ENCODE measurements at regions not wholly inside any gene's neighbourhood (a gene's known extent, or its start where the extent isn't known, plus 50 kb on each side); places are given as distances from the start of the nearest gene placed in this dataset.

DNA sequence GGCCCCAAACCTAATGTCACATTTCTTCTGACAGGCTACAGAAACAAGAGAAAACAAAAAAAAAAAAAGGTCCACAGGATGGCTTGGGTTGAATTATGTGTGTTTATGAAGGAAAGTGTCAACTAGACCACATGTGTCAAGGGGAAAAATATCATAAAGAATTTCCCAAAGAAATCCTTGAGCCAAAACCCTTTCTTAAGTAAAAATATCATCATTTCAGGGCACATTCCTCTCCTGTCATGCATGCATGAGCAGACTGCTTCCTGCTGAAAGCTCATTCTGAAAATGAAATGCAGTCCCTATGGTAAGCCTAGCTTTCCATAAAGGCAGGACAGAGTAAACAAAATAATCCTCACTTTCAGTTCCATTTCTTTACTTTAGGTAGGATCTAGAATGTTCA, 85.7 kb upstream of the RBBP8 start:
- no peak for DNase-seq (ENCODE audit: low read depth)

DNA sequence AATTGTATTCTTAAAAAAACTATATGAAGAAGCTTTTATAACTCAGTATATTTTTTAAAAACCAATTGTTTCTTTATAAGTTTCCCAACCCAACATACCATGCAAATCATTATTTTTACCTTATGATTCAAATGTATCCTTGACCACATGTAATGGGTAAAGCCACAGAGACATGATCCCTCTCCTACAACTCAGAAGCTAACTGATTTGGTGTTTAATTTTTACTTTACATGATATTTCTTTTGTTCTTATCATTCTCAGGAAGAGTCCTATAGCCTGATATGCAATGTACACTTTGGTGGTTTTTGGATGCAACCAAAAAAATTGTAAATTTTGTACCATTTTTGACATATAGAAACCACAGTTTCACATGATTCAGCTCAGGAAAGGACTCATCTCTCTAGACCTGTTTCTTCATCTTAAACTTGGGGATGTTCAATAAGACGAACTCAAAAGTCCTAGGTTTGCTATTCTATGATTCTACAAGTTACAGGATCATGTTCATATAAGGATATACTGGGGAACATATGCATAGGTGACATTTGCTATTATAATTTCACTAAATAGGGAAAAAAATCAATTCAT, 85.2 kb upstream of the RBBP8 start:
- no peak for DNase-seq (ENCODE audit: low read depth)

DNA sequence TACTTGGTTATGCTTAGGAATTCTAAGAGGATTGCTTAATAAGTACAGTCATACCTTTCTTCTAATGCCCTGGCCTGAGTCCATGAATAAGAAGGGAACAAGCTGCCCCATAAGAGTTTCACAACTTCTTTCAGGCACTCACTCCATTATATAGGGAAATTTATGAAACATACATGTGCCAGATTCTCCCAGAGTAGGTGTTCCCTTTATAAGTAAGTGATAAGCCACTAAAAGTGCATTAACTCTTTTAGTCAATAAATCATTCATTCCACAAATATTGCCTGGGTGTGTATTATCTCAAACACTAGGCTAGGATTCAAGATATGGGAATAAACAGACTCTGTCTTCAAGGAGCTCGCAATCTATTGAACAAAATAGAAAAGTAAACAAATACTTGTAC, 84.5 kb upstream of the RBBP8 start:
- DNase-seq (ENCODE audit: low read depth) = no peak

DNA sequence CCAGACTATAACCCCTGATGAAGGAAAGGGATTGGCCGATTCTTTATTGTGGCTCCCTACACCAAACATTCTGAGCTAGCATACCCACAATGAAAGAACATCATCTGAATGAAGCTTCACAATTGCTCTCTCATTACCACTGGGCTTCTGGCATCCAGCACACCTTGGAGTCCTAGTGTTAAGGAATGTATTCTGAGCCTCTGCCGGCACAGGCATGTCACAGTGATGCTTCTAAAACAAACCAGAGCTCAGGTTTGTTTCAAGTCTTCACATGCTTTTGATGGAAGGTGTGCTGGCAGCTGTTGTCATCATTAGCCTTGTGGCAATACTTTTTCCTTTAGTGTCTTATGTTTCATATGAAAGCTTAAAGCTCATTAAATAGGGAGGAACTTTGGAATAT, 76.3 kb upstream of the RBBP8 start:
- no peak for DNase-seq (ENCODE audit: low read depth)

DNA sequence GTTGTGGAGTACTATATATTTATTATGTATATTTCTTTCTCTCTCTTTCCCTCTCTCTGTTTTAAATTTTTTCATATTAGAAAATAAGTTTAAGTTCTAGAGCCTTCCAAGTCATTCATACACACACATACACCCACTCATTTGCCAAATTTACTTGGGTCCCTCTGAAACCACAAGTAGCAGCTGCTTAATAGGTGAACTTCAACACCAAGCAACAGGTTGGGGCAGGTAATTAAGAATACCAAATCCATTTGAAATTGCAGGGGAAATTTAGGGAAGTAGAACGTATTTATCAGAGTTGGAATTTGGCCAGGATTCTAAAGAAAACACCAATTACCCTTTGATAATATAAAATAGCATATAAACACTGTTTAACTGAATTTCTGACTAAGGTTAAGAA, 75.0 kb upstream of the RBBP8 start:
- no peak for DNase-seq (ENCODE audit: low read depth)

DNA sequence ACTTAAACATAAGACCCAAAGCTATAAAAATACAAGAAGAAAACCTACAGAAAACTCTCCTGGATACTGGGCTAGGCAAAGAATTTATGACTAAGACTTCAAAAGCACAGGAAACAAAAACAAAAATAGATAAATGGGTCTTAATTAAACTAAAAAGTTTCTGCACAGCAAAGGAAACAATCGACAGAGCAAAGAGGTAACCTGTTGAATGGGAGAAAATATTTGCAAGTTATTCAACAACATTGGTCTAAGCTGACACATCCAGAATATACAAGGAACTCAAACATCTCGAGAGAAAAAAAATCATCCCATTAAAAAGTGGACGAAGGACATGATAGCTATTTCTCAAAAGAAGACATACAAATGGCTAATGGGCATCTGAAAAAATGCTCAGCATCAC, 72.3 kb upstream of the RBBP8 start:
- no peak for DNase-seq (ENCODE audit: low read depth)

DNA sequence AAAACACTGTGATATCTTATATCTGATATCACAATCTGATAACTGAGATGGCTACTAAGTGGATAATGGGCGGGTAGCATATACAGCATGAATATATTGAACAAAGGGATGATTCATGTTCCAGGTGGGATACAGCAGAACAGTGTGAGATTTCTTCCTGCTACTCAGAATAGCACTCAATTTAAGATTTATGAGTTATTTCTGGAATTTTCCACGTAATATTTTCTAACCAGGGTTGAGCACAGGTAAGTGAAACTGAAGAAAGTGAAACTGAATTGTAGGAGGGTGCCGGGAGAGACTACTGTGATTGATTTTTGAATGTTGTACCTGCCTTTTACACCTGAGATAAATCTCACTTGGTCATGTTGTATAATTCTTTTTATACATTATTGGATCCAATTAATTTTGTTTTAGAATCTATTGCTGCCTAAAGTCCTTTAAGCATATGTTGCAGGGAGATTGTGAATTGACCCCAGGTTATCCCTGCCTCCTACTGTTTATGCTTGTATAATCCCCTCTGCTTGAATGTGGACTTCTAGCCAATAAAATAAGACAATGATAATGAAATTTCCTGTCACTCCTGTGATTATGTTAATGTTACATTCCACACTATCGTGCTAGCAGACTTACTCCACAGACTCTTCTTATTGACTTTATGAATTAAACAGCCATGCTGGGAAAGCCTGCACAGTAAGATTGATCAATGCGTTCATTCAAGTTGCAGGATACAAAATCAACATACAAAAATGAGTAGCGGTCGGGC, 67.6 kb upstream of the RBBP8 start:
- no peak for DNase-seq (ENCODE audit: low read depth)

DNA sequence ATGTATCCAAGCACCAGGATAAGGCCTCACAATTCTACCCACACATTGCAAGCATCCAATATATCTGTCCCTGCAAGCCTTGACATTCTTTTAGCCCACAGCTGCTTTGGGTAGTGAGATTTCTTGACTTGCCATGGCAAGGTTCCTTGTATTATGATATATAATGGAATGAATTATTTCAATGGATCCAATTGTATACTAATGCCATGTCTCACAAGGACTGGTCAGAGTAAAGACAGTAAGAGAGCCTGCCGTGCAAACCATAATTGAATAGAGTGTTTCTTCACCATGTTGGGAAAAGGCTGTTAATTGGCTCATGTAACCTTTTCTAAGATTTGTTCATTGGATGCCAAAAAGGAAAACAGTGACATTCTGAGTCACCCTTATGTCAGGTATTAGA, 64.3 kb upstream of the RBBP8 start:
- no peak for DNase-seq (ENCODE audit: low read depth)

DNA sequence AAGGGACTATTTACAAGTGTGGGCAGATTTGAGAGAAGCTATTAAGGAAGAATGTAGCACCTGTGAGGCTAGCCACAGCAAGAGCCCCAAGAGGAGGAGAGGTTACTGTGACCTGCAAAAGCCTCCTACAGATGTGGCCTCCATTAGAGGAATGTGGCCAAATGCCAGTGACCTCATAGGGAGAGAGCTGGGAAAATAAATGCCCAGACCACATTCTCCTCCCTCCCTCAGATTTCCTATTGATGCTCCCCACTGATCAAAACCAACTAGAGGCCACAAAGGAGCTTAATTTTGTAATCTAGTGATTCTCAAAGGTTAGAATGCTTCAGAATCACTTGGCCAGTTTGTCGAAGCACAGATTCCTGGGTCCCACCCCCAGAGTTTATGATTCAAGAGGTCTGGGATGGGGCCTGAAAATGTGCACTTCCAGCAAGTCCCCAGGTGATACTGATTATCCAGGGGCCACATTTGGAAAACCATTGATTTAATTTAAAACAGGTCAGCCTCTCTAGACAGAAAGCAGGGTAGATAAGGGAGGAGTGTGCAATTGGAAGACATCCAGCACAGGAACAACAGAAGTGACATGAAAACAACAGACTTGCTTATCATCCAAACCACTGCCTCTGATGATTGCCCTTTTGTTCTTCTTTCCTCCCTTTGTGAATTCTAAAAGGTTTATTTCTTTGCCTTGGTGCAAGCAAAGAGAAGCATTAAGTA, 61.2 kb upstream of the RBBP8 start:
- no peak for DNase-seq (ENCODE audit: low read depth)

DNA sequence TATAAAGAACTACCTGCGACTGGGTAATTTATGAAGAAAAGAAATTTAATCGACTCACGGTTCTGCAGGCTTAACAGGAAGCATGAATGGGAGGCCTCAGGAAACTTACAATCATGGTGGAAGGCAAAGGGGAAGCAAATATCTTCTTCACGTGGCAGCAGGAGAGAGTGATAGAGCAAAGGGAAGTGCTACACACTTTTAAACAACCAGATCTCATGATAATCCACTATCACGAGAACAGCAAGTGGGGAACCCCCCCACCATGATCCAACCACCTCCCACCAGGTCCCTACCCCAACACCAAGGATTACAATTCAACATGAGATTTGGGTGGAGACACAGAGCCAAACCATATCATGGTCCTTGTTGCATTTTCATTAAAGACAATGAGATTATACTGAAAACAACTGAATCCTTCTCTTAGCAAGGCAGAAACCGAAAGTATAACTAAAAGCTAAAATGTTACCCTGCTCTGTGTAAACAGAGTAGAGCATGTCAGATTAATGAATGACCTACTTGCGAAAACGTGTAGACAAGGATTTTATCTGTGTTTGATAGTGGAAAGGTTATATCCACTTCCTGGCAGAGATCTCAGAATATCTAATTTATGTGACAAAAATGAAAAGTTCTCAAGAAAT, 60.1 kb upstream of the RBBP8 start:
- no peak for DNase-seq (ENCODE audit: low read depth)

DNA sequence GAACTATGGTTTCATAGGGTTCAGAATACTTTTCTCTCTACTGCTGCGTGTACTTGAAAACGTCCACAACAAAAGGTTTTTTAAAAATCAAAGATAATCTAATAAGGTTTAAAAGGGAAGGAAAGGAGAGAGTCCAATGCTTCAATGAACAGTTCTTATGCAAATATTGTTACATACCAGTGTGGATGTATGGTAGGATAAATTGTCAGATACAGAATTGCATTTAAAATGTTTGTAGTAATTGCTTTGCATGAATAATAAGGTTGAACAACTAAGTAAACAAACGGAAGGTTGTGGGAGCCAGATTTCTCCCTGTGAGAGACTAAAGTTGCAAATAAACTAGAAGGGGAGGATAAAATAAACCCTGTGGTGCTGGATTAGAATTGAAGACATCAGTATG, 53.8 kb upstream of the RBBP8 start:
- no peak for DNase-seq (ENCODE audit: low read depth)

DNA sequence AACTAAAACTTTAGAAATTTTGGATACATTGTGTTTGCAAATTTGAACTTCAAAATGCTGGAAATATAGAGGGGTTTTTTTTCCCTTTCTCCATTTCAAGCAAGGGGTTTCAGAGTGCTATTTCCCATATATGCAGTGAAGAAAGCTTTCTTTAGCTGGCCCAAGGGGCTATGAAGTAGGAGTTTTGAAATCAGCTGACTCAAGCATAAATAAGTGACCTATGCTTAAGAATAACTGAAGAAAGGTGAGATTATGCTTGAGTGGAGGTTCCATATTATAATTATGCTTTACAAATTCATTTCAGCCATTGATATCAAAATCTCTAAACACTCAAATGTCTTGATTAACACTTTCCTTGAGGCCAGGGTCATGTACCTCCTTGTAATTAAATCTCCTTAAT, 51.0 kb upstream of the RBBP8 start:
- DNase-seq (ENCODE audit: low read depth) = no peak

DNA sequence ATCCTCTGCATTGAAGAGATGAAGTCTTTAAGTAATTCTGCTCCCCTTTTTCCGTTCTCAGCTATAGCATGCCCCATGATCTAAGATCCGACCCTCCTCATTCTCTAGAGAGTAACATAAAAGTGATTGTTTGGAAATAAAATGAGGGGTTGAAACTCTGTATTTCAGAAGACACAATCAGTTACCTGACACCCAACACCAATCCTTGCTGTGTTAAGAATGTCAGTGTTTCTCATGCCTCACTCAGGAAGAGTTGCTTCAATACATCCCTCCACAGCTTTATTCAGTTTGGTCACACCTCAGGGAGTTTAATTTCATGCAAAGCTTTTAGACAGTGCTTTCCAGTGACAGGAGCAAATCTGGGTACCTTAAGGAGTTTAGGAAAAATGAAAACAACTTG, 49.9 kb upstream of the RBBP8 start:
- DNase-seq (ENCODE audit: low read depth) = no peak

Measured in forelimb muscle (tissue), 1 donor.